ENCODE measurements at regions not wholly inside any gene's neighbourhood (a gene's known extent, or its start where the extent isn't known, plus 50 kb on each side); places are given as distances from the start of the nearest gene placed in this dataset.
"Not testable (repeated sequence)": the region's sequence is repeated elsewhere in the genome, so short reads cannot be mapped to it uniquely, and the experiment has no call there.

DNA sequence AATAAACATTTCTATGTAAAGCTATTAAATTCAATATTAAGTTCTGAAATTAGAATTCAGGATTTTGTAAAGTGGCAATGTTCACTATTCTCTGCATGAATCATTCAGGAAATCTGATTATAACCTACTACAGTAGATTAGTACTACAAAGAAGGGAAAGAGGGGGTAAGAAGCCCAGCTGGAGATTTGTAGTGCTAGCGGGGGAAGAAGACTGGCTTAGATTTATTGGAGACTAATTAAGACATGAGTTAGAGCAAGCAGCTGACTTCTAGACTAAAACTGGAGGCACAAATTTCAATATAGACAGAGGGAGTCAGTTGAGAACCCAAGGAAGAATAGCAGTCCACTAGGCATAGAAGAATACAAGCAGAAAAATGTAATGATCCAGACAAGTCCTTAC, 55.8 kb upstream of the SETMAR start:
- H3K27ac ChIP-seq (ENCODE audit: low read depth, low read length): no peak overlapping the region

DNA sequence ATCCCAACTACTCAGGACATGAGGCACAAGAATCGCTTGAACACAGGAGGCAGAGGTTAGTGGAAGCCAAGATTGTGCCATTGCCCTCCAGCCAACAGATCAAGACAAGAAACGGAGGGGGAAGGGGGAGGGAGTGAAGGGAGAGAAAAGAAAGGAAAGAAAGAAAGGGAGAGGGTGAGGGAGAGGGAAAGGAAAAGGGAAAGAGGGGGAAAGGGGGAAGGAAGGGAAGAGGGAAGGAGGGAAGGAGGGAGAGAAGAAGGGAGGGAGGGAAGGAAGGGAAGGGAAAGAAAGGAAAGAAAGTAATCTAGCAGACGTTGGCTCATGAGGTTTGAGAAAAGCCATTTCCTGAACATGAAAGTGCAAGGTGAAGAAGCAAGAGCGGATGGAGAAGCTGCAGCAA, 53.1 kb upstream of the SETMAR start:
- Histone ChIP-seq H3K4me3 (ENCODE audit: low read depth in 1 of 2, low read length in 2 of 2) (no peak overlapping the region), H3K27ac (ENCODE audit: low read depth, low read length) (no peak overlapping the region), H3K36me3 (ENCODE audit: control insufficient read depth in 1 of 2, insufficient read depth in 2 of 2, low read length in 2 of 2) (no peaks in the 10 kb centered on the region)

More for the DNA sequence above, 55.8 kb upstream of the SETMAR start:
- no peaks in the 10 kb centered on the region for H3K9me3 ChIP-seq (ENCODE audit: control insufficient read depth in 1 of 2, low read length in 2 of 2)
- no peaks in the 10 kb centered on the region for H3K4me1 ChIP-seq (ENCODE audit: control insufficient read depth in 1 of 2, insufficient read depth in 2 of 2, low read length in 2 of 2)
- no peak overlapping the region for H3K9ac ChIP-seq (ENCODE audit: low read depth in 1 of 2, low read length in 2 of 2)
- no peak overlapping the region for H3K4me3 ChIP-seq (ENCODE audit: low read depth in 1 of 2, low read length in 2 of 2)
- H3K27me3 ChIP-seq (ENCODE audit: control insufficient read depth in 1 of 2, insufficient read depth in 2 of 2, low read length in 2 of 2): no peaks in the 10 kb centered on the region
- no peaks in the 10 kb centered on the region for H3K36me3 ChIP-seq (ENCODE audit: control insufficient read depth in 1 of 2, insufficient read depth in 2 of 2, low read length in 2 of 2)

DNA sequence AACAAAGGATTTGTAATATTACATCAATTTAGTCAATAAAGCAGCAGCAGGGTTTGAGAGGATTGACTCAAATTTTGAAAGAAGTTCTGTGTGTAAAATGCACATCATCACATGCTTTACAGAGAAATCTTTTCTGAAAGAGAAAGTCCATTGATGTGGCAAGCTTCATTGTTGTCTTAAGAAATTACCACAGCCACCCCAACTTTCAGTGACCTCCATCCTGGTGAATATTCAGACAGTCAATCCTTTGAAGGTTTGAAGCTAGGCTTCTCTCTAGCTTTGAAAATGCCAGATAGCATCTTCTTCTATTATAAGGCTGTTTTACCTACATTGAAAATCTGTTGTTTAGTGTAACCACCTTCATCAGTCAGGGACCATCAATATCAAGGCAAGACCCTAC, 51.8 kb upstream of the SETMAR start:
- H3K36me3 ChIP-seq (ENCODE audit: control insufficient read depth in 1 of 2, insufficient read depth in 2 of 2, low read length in 2 of 2): no peaks in the 10 kb centered on the region
- H3K4me3 ChIP-seq (ENCODE audit: low read depth in 1 of 2, low read length in 2 of 2): no peak overlapping the region
- no peak overlapping the region for H3K27ac ChIP-seq (ENCODE audit: low read depth, low read length)
- no peak overlapping the region for H3K9ac ChIP-seq (ENCODE audit: low read depth in 1 of 2, low read length in 2 of 2)
- H3K9me3 ChIP-seq (ENCODE audit: control insufficient read depth in 1 of 2, low read length in 2 of 2): no peaks in the 10 kb centered on the region
- H3K4me1 ChIP-seq (ENCODE audit: control insufficient read depth in 1 of 2, insufficient read depth in 2 of 2, low read length in 2 of 2): no peaks in the 10 kb centered on the region
- no peaks in the 10 kb centered on the region for H3K27me3 ChIP-seq (ENCODE audit: control insufficient read depth in 1 of 2, insufficient read depth in 2 of 2, low read length in 2 of 2)

More for the DNA sequence above, 53.1 kb upstream of the SETMAR start:
- Histone ChIP-seq H3K9me3 (ENCODE audit: control insufficient read depth in 1 of 2, low read length in 2 of 2) (no peaks in the 10 kb centered on the region), H3K4me1 (ENCODE audit: control insufficient read depth in 1 of 2, insufficient read depth in 2 of 2, low read length in 2 of 2) (no peaks in the 10 kb centered on the region), H3K27me3 (ENCODE audit: control insufficient read depth in 1 of 2, insufficient read depth in 2 of 2, low read length in 2 of 2) (no peaks in the 10 kb centered on the region), H3K9ac (ENCODE audit: low read depth in 1 of 2, low read length in 2 of 2) (no peak overlapping the region)

DNA sequence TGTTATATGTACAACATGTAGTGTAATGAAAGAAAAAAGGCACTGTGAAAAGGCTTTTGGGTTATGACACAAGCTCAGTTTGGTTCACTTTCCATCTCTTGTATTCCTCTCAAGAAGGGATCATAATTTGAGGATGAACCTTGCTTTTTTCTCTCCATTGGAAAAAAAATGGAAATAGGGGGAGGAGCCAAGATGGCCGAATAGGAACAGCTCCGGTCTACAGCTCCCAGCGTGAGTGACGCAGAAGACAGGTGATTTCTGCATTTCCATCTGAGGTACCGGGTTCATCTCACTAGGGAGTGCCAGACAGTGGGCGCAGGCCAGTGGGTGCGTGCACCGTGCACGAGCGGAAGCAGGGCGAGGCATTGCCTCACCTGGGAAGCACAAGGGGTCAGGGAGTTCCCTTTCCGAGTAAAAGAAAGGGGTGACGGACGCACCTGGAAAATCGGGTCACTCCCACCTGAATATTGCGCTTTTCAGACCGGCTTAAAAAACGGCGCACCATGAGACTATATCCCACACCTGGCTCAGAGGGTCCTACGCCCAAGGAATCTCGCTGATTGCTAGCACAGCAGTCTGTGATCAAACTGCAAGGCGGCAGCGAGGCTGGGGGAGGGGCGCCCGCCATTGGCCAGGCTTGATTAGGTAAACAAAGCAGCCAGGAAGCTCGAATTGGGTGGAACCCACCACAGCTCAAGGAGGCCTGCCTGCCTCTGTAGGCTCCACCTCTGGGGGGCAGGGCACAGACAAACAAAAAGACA, 49.9 kb upstream of the SETMAR start:
- H3K4me3 ChIP-seq (ENCODE audit: low read depth in 1 of 2, low read length in 2 of 2); H3K27me3 ChIP-seq (ENCODE audit: control insufficient read depth in 1 of 2, insufficient read depth in 2 of 2, low read length in 2 of 2); H3K27ac ChIP-seq (ENCODE audit: low read depth, low read length): not testable (repeated sequence)

More for the DNA sequence above, 49.9 kb upstream of the SETMAR start:
- not testable (repeated sequence) for H3K9ac ChIP-seq (ENCODE audit: low read depth in 1 of 2, low read length in 2 of 2); H3K9me3 ChIP-seq (ENCODE audit: control insufficient read depth in 1 of 2, low read length in 2 of 2); H3K36me3 ChIP-seq (ENCODE audit: control insufficient read depth in 1 of 2, insufficient read depth in 2 of 2, low read length in 2 of 2); H3K4me1 ChIP-seq (ENCODE audit: control insufficient read depth in 1 of 2, insufficient read depth in 2 of 2, low read length in 2 of 2)

Measured in duodenal mucosa (tissue), 2 donors.